ENCODE measurements at regions not wholly inside any gene's neighbourhood (a gene's known extent, or its start where the extent isn't known, plus 50 kb on each side); places are given as distances from the start of the nearest gene placed in this dataset.

DNA sequence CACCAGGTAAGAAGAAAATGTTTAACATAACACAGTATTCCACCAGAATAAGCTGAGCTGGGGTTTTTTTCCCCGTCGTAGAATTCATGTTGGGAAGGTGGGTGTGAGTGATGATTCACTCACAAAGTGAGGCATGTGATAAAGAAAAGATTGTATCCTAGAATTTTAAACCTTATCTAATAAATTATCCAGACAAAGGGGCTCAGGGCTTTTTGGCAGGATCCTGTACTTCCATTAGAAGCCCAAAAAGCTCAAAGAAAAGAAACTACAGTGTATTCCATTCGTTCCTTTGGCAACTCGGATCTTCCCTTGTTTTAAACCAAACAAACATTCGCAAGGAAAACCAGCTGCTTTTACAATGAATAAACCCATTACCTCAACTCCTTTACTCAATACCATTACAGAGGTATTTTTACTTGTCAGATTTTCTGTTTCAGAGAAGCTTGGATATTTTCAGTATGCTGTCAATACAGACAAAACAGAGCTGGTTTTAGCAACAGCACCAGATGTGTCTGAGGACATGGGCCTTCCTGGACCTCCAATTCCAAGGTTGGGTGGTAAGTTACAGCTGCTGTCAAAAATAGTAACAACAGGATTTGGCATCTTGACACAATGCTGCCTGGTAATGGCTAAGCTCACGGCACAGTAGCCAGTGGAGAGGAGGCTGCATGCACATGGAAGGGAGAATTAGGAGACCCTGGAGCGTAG, 159.9 kb upstream of the RUNX1 start:
- TF ChIP-seq TP53 (CRISPR knock-in tag; IDR thresholded peaks at IDR 0.05): no peak
- TF ChIP-seq, protein P1, sequence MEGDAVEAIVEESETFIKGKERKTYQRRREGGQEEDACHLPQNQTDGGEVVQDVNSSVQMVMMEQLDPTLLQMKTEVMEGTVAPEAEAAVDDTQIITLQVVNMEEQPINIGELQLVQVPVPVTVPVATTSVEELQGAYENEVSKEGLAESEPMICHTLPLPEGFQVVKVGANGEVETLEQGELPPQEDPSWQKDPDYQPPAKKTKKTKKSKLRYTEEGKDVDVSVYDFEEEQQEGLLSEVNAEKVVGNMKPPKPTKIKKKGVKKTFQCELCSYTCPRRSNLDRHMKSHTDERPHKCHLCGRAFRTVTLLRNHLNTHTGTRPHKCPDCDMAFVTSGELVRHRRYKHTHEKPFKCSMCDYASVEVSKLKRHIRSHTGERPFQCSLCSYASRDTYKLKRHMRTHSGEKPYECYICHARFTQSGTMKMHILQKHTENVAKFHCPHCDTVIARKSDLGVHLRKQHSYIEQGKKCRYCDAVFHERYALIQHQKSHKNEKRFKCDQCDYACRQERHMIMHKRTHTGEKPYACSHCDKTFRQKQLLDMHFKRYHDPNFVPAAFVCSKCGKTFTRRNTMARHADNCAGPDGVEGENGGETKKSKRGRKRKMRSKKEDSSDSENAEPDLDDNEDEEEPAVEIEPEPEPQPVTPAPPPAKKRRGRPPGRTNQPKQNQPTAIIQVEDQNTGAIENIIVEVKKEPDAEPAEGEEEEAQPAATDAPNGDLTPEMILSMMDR (IDR thresholded peaks at IDR 0.05): no peak
- TF ChIP-seq RAD21 (conservative IDR thresholded peaks at IDR 0.05 in 1 of 2, IDR thresholded peaks at IDR 0.05 in 1 of 2): no peak
- TF ChIP-seq PHF8 (IDR thresholded peaks at IDR 0.05; ENCODE audit: borderline replicate concordance, low read depth): no peak
- TF ChIP-seq EP300 (IDR thresholded peaks at IDR 0.05): no peak

Data from A549 (cell line).